ENCODE measurements at regions not wholly inside any gene's neighbourhood (a gene's known extent, or its start where the extent isn't known, plus 50 kb on each side); places are given as distances from the start of the nearest gene placed in this dataset.
"Not testable (repeated sequence)": the region's sequence is repeated elsewhere in the genome, so short reads cannot be mapped to it uniquely, and the experiment has no call there.

DNA sequence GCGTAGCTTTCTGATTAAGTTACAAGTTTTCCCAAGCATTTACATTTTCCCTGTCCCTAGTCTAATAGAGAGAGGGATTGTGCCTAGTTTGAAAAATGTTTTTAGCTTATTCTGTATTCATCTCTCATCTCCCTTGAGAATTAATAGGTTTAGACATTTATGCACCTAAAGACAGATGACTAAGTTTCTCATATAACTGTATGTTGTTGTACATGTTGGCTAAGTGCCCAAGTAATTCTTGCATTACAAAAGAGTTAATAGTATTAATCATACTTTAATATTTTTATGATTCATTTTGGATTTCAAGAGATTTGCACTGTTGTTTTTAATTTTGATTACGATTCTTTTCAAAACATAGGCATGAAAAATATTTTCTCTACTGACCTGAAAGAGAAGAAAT, 109.0 kb upstream of the TBL1XR1 start:
- no peak for DNase-seq

DNA sequence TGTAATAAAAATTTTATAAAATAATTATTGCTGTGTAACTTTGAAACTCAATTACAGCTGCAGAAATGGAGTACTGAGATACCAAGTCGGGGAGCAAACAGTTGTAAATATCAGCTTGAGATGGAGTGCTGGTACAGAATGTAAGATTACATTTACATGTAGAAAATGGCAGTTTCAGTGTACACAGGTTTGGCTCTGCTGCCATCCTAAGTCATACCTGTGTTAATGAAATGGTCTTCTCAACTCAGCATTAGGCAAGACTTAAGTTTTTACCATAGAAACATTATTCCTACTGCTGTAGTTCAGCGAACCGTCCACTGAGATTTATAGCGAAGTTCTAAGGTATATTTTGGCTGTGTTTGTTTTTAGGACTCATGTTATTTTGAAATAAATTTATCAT, 110.1 kb upstream of the TBL1XR1 start:
- no peak for DNase-seq

DNA sequence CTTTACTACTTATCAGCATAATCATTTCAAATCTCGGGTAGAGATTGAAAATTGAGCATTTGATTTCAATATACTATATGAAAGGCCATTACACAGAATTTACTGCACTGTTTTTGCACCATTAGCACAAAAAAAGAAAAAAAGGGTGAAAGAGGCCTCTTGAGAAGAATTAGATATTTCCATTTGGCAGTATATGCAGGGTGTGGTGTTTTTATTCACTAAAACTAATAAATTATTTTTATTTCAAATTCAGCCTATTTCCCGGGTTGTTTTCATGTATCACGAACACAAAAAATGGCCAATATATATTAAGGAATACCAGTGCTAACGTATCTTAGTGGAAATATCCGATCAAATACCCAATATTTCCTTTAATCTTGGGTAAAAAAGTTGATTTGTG, 110.5 kb upstream of the TBL1XR1 start:
- DNase-seq, result no peak

DNA sequence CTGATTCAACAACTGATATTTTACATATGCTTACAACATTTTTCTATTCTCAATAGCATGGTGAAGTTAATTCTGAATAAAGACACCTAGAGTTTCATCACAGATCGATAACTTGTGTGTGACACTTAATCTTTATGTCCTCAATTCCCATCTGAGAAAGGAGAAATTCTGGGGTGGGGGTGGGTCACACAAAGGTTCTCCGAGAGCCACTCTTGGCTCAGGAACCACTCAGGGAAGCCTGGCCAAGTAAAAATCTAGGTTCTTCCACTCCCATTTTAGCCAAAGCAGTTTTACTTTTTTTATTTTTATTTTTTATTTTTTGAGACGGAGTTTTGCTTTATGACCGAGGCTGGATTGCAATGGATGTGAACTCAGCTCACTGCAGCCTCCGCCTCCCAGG, 111.0 kb upstream of the TBL1XR1 start:
- no peak for DNase-seq

DNA sequence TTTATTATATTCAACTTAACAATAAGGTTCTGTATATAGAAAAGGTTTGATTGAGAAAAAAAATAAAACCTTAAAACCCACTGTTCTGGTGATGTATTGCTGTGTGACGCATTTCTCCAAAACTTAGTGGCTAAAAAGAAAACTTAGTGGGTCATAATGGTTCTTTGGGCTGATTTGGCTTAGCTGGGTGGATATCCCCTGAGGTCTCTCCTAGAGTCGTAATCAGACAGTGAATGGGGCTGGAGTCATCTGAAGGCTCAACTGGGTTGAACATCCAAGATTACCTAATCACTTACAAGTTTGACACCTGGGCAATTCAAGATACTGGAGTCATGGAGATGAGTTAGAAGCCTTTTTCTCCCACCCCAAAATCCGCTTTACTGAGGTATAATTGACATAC, 111.6 kb upstream of the TBL1XR1 start:
- DNase-seq, result no peak

DNA sequence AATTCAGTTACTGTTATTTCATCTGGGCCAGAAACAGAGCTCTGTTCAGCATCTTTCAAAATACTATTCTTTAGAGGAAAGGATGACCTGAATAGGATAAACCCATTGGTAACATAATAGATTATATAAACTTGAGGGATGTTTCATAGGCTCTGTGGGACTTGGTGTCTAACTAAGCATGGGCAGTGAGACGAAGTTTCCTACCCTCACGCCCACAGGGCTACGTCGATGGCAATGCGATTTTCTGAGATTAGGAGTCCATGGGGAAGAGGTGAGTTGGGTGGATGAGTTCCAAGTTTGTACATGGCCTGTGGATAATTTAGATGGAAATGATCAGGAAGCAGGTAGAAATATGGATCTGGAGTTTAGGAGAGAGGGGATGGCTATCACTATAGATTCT, 115.2 kb upstream of the TBL1XR1 start:
- no peak for DNase-seq

DNA sequence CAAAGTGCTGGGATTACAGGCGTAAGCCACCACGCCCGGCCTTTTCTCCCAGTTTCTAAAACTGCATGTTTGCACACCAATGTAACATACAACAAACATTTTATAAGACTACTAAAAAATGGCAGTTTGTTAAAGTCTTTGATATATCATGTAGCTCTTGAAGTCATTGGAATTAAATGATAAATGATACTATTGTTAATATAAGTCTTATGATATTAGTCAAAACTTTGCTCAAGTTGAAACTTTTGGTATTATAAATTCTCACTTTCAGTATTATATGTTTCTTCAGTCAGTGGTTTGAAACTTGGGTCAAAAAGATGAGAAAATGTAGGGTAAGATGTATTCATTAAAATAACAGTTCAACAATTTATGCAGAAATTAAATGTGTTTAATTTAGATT, 117.6 kb upstream of the TBL1XR1 start:
- no peak for DNase-seq

DNA sequence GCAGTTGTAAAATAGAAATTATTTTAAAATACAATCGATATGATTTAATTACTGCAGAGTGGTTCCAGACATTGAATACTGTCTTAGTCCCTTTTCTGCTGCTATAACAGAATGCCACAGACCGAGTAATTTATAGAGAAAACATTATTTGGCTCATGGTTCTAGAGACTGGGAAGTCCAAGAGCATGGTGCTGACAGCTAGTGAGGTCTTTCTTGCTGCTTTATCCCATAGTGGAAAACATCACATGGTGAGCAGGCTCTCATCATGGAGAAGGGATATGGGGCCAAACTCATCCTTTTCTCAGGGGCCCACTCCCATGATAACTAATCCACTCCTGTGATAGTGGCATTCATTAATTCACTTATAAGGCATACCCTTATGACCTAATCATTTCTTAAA, 120.0 kb upstream of the TBL1XR1 start:
- no peak for DNase-seq

DNA sequence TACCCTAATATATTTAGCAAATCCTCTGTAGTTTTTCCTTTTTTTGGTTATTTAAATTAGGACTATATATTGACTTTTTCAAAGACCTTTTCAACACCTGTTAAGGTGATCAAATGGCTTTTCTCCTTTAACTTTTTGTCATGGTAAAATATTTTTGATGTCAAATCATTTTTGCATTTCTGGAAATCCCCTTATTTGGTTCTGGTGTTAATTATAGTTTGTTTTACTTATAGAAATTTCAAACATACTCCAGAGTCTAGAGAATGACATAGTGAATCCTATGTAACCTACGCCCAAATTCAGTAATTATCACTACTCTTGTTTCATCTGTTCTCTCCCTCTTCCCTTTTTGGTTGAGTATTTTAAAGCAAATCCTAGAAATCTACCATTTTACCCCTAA, 121.3 kb upstream of the TBL1XR1 start:
- DNase-seq, result no peak

DNA sequence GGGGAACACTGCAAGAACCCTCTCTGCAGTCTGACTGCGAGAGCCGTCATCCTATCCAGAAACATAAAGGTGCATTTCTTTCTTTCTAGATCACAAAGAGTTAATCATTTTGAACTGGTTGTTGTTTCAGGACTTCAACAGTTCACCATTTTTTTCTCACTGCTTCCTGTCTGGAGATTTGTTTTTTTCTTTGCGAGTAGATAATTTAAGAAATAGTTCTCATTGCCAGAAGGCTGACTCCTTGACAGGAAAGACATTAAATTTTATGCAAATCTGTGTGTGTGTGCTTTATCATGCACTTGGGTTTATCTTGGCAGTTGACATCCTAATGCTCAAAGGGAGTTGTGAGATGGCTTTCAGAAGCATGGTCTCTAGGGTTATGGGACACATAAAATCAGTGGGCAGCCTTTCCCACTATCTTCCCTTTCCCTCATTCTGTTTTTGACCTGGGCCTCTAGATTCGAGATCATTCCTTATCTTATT, 123.5 kb upstream of the TBL1XR1 start:
- no peak for DNase-seq

DNA sequence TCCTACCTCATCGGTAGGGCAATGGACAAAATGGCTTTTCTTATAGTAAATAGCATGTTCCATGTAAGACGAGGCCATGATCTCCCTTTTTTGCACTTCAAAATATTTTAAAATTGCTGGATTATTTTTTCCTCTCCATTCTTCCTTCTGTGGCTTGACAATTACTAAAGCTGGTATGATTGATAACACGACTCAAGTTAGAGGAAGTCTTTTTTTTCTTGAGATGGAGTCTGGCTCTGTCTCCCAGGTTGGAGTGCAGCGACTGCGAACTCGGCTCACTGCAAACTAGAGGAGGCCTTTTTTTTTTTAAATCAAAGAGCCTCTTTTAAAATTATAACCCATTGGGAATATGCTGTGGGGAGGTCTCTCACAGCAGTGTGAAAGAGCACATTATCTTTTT, 124.5 kb upstream of the TBL1XR1 start:
- DNase-seq, result no peak

DNA sequence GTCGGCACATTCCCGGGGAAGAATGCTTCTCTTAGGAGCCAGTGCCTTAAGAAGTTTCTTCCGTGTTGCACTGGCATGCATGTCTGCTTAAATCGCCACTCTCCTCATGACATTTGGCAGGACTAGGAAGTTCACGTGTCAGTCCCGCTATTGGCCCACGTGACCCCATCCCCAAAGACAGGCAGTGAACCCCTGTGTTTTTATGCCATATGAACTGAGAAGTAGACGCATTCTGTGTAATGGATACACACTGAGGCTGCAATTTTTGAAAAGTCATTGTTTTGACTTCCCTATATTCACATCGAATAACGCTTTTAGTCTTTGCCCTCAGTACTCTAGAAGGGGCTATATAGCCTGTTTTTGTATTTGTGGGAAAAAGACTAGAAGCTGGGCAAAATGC, 125.6 kb upstream of the TBL1XR1 start:
- DNase-seq, result no peak

DNA sequence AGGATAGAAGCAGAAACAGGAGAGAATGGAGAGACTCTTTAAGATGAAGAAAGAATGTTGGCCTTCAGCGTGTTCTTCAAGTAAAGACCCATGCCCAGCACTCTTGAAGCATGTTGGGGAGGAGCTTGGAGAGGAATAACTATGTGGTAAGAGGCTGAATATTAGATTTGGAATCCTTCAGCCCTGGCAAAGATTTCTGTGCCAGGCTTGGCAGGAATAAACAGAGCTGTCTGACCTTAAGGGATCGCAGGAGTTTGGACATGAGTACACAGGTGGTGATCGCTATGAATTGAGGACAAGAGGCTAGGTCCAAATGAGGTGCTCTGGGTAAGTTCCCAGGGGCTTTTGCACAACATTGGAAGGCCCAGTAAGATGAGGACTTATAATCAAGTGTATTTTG, 132.6 kb upstream of the TBL1XR1 start:
- DNase-seq, result no peak

DNA sequence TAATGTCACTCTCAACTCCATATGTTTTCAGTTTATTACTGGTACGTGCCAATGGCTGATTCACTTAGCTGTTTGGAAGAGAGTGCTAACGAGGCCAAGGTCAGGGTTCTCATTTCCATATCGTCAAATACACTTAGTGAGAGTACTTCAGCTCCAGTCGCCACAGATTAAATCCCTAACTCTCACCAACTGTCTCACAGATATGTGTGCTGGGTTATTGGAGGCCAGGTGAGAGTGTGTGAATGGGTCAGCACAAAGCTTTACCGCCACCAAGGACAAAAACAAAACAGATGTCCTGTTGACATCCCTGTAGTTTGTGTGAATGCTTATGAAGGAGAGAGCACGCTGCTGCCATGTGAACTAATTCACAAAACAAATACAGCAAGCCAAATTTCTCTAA, 133.5 kb upstream of the TBL1XR1 start:
- no peak for DNase-seq

DNA sequence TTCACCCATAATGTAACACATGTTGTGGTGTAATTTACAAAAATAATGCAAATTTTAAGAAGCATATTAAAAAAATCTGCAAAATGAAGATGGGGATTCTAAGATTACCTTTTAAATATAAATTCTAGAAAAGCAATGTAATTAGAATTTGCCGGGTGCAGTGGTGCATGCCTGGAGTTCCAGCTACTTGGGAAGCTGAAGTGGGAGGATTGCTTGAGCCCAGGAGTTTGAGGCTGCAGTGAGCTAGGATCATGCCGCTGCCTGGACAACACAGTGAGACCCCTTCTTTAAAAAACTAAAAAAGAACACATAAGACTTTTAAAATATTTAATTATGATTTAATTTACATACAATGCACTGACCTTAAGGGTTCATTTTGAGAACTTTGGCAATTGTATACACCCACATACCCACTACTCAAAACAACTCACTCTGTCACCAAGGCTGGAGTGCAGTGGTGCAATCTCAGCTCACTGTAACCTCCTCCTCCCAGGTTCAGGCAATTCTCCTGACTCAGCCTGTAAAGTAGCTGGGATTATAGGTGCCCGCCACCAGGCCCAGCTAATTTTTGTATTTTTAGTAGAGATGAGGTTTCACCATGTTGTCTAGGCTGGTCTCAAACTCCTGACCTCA, 134.0 kb upstream of the TBL1XR1 start:
- no peak for DNase-seq

DNA sequence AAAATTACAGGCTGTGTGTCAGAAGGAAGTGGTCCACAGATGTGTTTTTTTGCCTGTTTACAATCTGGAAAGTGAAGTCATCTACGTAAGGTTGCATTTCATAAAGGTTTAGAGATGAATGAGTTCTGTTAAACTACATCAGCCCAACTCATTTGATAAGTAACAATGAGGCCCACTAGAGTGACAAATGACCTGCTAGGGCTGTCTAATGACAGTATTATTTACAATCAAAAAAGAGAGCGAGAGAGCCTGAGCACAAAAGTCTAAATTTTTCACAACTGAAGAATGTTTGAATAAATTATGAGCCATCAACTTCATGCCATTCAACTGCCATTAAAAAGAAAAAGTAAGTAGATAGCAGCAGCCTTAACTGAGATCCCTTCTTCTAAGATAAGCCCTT, 135.7 kb upstream of the TBL1XR1 start:
- no peak for DNase-seq

DNA sequence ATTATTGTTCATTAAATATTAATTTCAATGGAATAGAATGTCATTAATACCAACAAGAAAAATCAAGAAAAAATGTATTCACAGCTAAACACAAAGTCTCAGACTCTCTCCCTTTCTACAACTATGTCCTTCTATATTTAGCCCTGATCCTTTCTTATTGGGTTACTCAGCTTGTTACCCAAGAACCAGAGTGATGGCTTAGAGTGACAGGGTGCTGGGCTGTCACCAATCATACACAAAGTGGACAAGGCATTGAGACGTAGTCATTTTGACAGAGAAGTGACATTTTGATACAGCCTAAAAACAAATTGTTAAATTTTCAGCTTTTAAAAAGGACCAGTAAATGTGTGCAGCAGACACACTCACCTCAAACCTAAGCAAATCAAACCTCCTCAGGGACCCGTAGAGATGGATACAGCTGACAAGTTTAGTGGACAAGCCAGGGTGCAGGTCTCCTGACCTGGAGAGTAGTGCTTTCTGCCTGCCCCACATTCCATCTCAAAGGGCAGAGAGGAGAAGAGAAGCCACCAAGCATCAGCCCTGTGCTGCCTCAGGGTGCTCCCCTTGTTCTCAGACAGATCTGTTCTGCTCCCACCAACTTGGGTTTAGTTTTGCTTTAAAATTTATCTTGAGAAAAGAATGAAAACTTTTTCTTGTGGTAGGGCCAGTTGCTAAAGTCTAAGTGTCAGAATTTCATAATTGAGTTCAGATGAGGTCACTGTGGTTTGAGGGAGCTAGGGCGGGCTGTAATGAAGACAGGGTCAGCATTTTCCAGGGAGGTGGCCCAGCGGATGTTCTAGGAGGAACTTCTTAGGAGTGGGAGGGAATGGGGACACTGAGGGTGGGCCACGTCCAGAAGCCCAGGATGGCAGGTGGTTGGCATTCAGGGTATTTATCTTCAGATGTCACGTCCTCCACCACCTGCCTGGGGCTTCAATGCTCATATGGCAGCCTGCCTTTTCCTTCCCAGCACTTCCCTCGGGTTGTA, 136.5 kb upstream of the TBL1XR1 start:
- DNase-seq, result peak; percentile 88

DNA sequence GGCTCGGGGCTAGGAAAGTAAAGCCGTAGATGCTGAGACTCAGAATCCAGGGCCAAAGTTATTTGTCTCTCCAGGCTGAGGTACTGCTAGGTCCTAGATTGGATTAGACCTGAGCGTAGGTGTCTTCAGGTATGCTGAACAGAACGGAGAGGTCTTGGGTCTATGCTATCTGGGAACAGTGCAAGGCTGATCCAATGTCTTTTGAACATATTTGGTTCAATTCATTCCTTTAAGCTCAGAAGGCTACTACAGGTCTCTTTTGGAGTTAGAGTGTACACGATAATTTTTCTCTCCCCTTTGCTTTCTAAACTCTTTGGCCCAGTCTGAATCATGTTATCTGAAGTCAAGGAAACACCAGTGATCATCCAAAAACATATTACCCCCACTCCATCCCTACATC, 137.5 kb upstream of the TBL1XR1 start:
- no peak for DNase-seq

DNA sequence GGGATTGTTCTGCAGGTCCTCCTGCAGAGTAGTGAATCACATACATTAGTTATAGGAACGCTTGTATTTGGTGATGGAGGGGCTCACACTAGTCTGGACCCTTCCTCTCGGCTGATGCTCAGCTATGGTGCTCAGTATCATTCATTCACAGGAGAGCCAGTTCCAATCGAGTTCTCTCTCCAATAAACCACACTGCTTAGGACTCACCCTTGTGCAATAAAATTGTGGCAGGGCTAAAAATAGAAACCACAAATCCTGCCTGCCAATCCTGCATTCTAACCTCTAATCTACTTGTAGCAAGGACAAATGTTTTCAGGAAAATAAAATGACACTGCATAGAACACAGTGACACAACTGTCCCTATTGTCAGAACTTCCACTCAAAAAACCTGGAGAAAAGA, 138.4 kb upstream of the TBL1XR1 start:
- no peak for DNase-seq

DNA sequence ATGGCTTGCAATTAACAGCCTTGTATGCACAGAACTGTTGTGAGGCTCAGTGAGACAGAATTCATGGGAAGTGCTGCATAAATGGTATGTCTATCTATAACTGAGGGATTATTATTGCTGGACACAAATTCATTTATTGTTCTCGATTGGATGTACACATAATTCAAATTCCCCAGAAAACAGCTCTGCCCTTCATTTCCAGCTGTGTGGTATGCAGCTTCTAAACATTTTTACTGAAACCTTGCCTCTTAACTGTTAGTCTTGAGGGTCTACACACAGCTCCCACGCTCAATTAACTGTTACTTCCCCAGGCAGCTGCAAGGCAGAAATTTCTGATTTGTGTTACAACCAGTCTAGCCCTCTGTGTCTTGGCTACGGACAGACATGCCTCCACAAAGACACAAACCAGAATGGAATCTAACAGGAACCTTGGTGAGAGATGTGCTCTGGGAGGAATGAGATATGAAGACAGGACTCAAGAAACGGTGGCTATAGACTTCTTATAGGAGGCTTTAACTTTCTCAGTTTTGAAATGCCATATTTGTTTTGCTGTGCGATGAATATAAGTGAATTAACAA, 139.7 kb upstream of the TBL1XR1 start:
- no peak for DNase-seq

DNA sequence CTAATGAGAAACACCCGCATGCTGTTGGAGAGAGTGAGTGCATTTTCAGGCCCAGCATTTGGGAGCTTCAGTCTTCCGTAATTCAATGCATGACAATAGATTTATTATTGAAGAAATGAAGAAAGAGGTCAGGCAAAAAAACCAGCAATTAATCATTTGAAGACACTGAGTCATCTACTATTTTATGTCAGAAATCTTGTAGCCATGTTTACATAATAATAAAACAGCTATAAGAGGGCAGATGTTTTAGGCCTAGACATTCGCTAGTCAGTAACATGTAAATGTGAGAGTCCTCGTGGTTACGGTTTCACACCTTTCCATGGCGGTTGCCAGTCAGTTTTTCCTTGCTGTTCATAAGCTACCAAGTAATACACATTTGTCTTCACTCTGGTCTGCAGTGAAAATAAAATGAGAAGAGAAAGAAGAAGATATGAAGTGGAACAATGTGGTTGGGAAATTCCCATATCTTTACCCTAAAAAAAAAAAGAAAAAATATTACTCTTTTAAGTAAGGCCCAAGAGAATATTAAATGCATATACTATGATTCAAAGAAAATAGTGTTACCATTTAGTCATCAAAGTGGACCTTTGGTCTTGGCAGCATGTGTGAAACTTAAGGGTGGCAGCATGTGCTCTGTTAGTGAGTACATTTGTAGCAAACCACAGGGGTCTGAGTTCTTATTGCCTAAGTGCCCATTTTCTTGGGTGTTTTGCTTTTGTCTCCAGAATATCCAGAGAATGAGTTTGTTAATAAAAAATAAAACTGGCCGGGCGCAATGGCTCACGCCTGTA, 140.5 kb upstream of the TBL1XR1 start:
- DNase-seq, result peak; percentile 81

DNA sequence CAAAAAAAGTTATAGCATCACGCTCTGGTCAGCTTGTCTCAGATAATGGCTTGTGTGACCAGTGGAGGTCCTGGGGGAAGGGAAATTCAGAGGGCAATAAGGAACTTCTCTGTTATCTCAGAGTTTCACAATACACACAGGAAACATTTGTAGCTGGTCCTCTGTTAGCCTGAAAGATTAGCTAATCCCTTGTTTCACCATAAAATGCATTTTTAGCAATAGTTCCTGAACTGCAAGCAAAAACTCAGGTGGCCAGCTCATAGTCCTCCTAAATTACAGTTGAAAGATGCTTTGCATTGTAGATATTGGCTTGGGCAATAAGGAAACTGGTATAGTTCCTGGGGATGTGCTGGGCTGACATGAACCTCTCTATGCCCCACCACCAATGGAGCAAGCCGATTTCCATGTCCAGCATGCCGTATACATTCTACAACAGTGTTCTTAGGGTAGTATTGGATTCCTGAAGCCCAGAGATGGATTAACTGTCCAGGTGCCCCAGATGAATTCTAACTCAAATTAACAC, 141.5 kb upstream of the TBL1XR1 start:
- peak; percentile 87 for DNase-seq

DNA sequence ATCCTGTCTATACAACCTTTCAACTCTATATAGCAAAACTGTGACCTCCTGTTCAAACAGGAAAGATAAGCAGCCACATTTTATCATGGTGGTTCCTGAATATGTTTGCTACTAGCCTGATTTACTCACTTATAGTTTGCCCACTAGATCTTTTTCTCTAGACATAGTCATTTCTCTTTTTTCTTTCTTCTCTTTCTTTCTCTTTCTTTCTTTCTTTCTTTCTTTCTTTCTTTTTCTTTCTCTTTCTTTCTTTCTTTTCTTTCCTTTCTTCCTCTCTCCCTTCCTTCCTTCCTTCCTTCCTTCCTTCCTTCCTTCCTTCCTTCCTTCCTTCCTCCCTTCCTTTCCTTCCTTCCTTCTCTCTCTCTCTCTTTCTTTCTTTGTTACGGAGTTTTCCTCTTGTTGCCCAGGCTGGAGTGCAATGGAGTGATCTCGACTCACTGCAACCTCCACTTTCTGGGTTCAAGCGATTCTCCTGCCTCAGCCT, 142.0 kb upstream of the TBL1XR1 start:
- DNase-seq, result not testable (repeated sequence)
